ENCODE measurements at regions not wholly inside any gene's neighbourhood (a gene's known extent, or its start where the extent isn't known, plus 50 kb on each side); places are given as distances from the start of the nearest gene placed in this dataset.
"Not testable (repeated sequence)": the region's sequence is repeated elsewhere in the genome, so short reads cannot be mapped to it uniquely, and the experiment has no call there.

- not testable (repeated sequence) for DNase-seq (ENCODE audit: low spot score); H3K27me3 Mint-ChIP-seq (ENCODE audit: low read depth); H3K4me3 Mint-ChIP-seq; H3K36me3 Mint-ChIP-seq (ENCODE audit: low read depth); H3K9me3 Mint-ChIP-seq; H3K4me1 Mint-ChIP-seq (ENCODE audit: low read depth); H3K27ac Mint-ChIP-seq
Observed at GRCh38 chrX:3867067-3867831, 153.8 kb upstream of the PRKX start.

- H3K4me3 Mint-ChIP-seq; H3K36me3 Mint-ChIP-seq (ENCODE audit: low read depth); H3K9me3 Mint-ChIP-seq; H3K27ac Mint-ChIP-seq; H3K27me3 Mint-ChIP-seq (ENCODE audit: low read depth); DNase-seq (ENCODE audit: low spot score); H3K4me1 Mint-ChIP-seq (ENCODE audit: low read depth): not testable (repeated sequence)
Observed at GRCh38 chrX:3858332-3858731, 144.9 kb upstream of the PRKX start.

GRCh38 chrX:3843522-3844145, 130.2 kb upstream of the PRKX start:
- H3K27me3 Mint-ChIP-seq (ENCODE audit: low read depth); H3K36me3 Mint-ChIP-seq (ENCODE audit: low read depth); H3K4me1 Mint-ChIP-seq (ENCODE audit: low read depth); H3K27ac Mint-ChIP-seq; DNase-seq (ENCODE audit: low spot score); H3K9me3 Mint-ChIP-seq; H3K4me3 Mint-ChIP-seq: not testable (repeated sequence)

GRCh38 chrX:3842822-3843521, 129.5 kb upstream of the PRKX start:
- H3K36me3 Mint-ChIP-seq (ENCODE audit: low read depth); DNase-seq (ENCODE audit: low spot score); H3K4me1 Mint-ChIP-seq (ENCODE audit: low read depth); H3K27ac Mint-ChIP-seq; H3K27me3 Mint-ChIP-seq (ENCODE audit: low read depth); H3K9me3 Mint-ChIP-seq: not testable (repeated sequence)
- peak overlapping the region; percentile 51 for H3K4me3 Mint-ChIP-seq

GRCh38 chrX:3838754-3839153, 125.3 kb upstream of the PRKX start:
- not testable (repeated sequence) for H3K27ac Mint-ChIP-seq; H3K4me1 Mint-ChIP-seq (ENCODE audit: low read depth); H3K27me3 Mint-ChIP-seq (ENCODE audit: low read depth)

GRCh38 chrX:3837958-3838643, 124.7 kb upstream of the PRKX start:
- not testable (repeated sequence) for H3K4me3 Mint-ChIP-seq; H3K27me3 Mint-ChIP-seq (ENCODE audit: low read depth); H3K36me3 Mint-ChIP-seq (ENCODE audit: low read depth); H3K27ac Mint-ChIP-seq; DNase-seq (ENCODE audit: low spot score); H3K4me1 Mint-ChIP-seq (ENCODE audit: low read depth); H3K9me3 Mint-ChIP-seq

More at GRCh38 chrX:3838754-3839153, 125.3 kb upstream of the PRKX start:
- not testable (repeated sequence) for H3K4me3 Mint-ChIP-seq; H3K9me3 Mint-ChIP-seq; H3K36me3 Mint-ChIP-seq (ENCODE audit: low read depth); DNase-seq (ENCODE audit: low spot score)

- H3K27ac Mint-ChIP-seq; H3K27me3 Mint-ChIP-seq (ENCODE audit: low read depth); H3K9me3 Mint-ChIP-seq; H3K4me3 Mint-ChIP-seq; H3K4me1 Mint-ChIP-seq (ENCODE audit: low read depth); DNase-seq (ENCODE audit: low spot score); H3K36me3 Mint-ChIP-seq (ENCODE audit: low read depth): not testable (repeated sequence)
Observed at GRCh38 chrX:3837211-3837610, 123.8 kb upstream of the PRKX start.

- H3K4me1 Mint-ChIP-seq (ENCODE audit: low read depth); H3K27ac Mint-ChIP-seq; DNase-seq (ENCODE audit: low spot score); H3K4me3 Mint-ChIP-seq; H3K27me3 Mint-ChIP-seq (ENCODE audit: low read depth); H3K9me3 Mint-ChIP-seq; H3K36me3 Mint-ChIP-seq (ENCODE audit: low read depth): not testable (repeated sequence)
Observed at GRCh38 chrX:3833761-3834542, 120.5 kb upstream of the PRKX start.

- not testable (repeated sequence) for H3K4me1 Mint-ChIP-seq (ENCODE audit: low read depth); H3K27me3 Mint-ChIP-seq (ENCODE audit: low read depth); H3K36me3 Mint-ChIP-seq (ENCODE audit: low read depth); H3K27ac Mint-ChIP-seq; H3K9me3 Mint-ChIP-seq; DNase-seq (ENCODE audit: low spot score); H3K4me3 Mint-ChIP-seq
Observed at GRCh38 chrX:3830020-3830419, 116.6 kb upstream of the PRKX start.

GRCh38 chrX:3829041-3829531, 115.6 kb upstream of the PRKX start:
- H3K4me1 Mint-ChIP-seq (ENCODE audit: low read depth); H3K27ac Mint-ChIP-seq; H3K27me3 Mint-ChIP-seq (ENCODE audit: low read depth); DNase-seq (ENCODE audit: low spot score); H3K9me3 Mint-ChIP-seq; H3K36me3 Mint-ChIP-seq (ENCODE audit: low read depth); H3K4me3 Mint-ChIP-seq: not testable (repeated sequence)

- H3K27ac Mint-ChIP-seq; DNase-seq (ENCODE audit: low spot score); H3K36me3 Mint-ChIP-seq (ENCODE audit: low read depth); H3K4me1 Mint-ChIP-seq (ENCODE audit: low read depth); H3K27me3 Mint-ChIP-seq (ENCODE audit: low read depth); H3K4me3 Mint-ChIP-seq; H3K9me3 Mint-ChIP-seq: not testable (repeated sequence)
Observed at GRCh38 chrX:3828378-3829040, 115.1 kb upstream of the PRKX start.

- DNase-seq (ENCODE audit: low spot score); H3K4me1 Mint-ChIP-seq (ENCODE audit: low read depth); H3K27ac Mint-ChIP-seq; H3K4me3 Mint-ChIP-seq; H3K27me3 Mint-ChIP-seq (ENCODE audit: low read depth); H3K9me3 Mint-ChIP-seq: not testable (repeated sequence)
- peaks cover 12% of the 10 kb centered on the region for H3K36me3 Mint-ChIP-seq (ENCODE audit: low read depth)
Observed at GRCh38 chrX:3824008-3824407, 110.6 kb upstream of the PRKX start.

- Mint-ChIP-seq H3K4me1 (ENCODE audit: low read depth) (peaks cover 2% of the 10 kb centered on the region), H3K27me3 (ENCODE audit: low read depth) (no peaks in the 10 kb centered on the region), H3K4me3 (no peak overlapping the region), H3K36me3 (ENCODE audit: low read depth) (peaks cover 19% of the 10 kb centered on the region), H3K9me3 (no peaks in the 10 kb centered on the region), H3K27ac (no peak overlapping the region)
- DNase-seq (ENCODE audit: low spot score), result no peak
Observed at GRCh38 chrX:3820167-3820566, 106.7 kb upstream of the PRKX start.
